HG02798 (cell line): ENCODE measurements at regions not wholly inside any gene's neighbourhood (a gene's known extent, or its start where the extent isn't known, plus 50 kb on each side); places are given as distances from the start of the nearest gene placed in this dataset.
"Not testable (repeated sequence)": the region's sequence is repeated elsewhere in the genome, so short reads cannot be mapped to it uniquely, and the experiment has no call there.

Experiments used
- ATAC-seq: cut with Tn5 transposase; IDR thresholded peaks from one replicate; pipeline ENCODE4 v1.9.1; 2021; ENCODE audit warnings: mild to moderate bottlenecking; ENCODE audit not compliant: unreplicated experiment, poor library complexity

GRCh38 chr5:12624776-12625560, 720.7 kb upstream of the CTNND2 start:
- ATAC-seq, result no peak

GRCh38 chr5:12623408-12623807, 719.2 kb upstream of the CTNND2 start:
- ATAC-seq, result no peak

- no peak for ATAC-seq
Measured at GRCh38 chr5:12616093-12616492, 711.8 kb upstream of the CTNND2 start.

GRCh38 chr5:12615141-12615820, 711.0 kb upstream of the CTNND2 start:
- no peak for ATAC-seq

GRCh38 chr5:12614608-12615007, 710.4 kb upstream of the CTNND2 start:
- ATAC-seq, result no peak

- no peak for ATAC-seq
Measured at GRCh38 chr5:12611132-12611531, 706.9 kb upstream of the CTNND2 start.

GRCh38 chr5:12607817-12608216, 703.6 kb upstream of the CTNND2 start:
- ATAC-seq, result not testable (repeated sequence)

GRCh38 chr5:12592228-12592627, 688.0 kb upstream of the CTNND2 start:
- no peak for ATAC-seq

- no peak for ATAC-seq
Measured at GRCh38 chr5:12586406-12586805, 682.2 kb upstream of the CTNND2 start.

- not testable (repeated sequence) for ATAC-seq
Measured at GRCh38 chr5:12578803-12579202, 674.6 kb upstream of the CTNND2 start.

- ATAC-seq, result not testable (repeated sequence)
Measured at GRCh38 chr5:12576953-12577352, 672.7 kb upstream of the CTNND2 start.

- ATAC-seq, result not testable (repeated sequence)
Measured at GRCh38 chr5:12574298-12575093, 670.2 kb upstream of the CTNND2 start.

GRCh38 chr5:12573916-12574297, 669.7 kb upstream of the CTNND2 start:
- ATAC-seq, result not testable (repeated sequence)

- no peak for ATAC-seq
Measured at GRCh38 chr5:12570688-12571087, 666.4 kb upstream of the CTNND2 start.

- no peak for ATAC-seq
Measured at GRCh38 chr5:12566441-12566840, 662.2 kb upstream of the CTNND2 start.

GRCh38 chr5:12557012-12557411, 652.8 kb upstream of the CTNND2 start:
- no peak for ATAC-seq

GRCh38 chr5:12526113-12526512, 621.9 kb upstream of the CTNND2 start:
- ATAC-seq, result no peak

- no peak for ATAC-seq
Measured at GRCh38 chr5:12522116-12522515, 617.9 kb upstream of the CTNND2 start.

GRCh38 chr5:12504983-12505382, 600.7 kb upstream of the CTNND2 start:
- ATAC-seq, result not testable (repeated sequence)

GRCh38 chr5:12488161-12488560, 583.9 kb upstream of the CTNND2 start:
- no peak for ATAC-seq

GRCh38 chr5:12480487-12480886, 576.2 kb upstream of the CTNND2 start:
- ATAC-seq, result no peak
